ENCODE measurements at regions not wholly inside any gene's neighbourhood (a gene's known extent, or its start where the extent isn't known, plus 50 kb on each side); places are given as distances from the start of the nearest gene placed in this dataset.

DNA sequence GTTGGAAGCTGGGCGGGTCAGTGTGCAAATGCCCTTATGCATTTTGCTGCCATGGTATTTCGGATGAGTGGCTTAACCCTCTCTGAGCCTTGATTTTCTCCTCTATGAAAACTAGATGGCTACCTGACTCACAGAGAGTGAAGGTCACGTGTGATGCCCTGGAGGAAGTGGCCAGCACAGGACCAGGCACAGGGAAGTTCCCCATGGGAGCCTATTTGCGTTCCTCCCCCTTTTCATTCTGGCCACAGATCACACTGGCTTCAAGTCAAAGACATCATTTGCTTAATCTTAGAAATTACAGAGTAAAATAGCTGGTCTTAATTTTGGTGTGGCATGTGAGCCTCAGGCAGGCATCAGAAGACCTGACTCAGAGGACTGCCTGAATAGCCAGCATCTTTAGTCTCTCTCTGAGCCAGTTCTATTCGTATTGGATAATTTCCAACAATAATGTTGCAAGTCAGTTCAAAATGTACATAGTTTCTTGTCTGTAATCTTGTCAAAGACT lies 57.6 kb upstream of the CD302 start:
- no peak overlapping the region for H3K4me3 ChIP-seq (replicated peaks; ENCODE audit: low read depth, low read length)
- H3K36me3 ChIP-seq (ENCODE audit: control insufficient read depth, insufficient read depth, low read length), result peaks cover 8% of the 10 kb centered on the region
- no peak for DNase-seq (ENCODE audit: extremely low read depth, insufficient read length)
- H3K27me3 ChIP-seq (replicated peaks; ENCODE audit: control insufficient read depth, insufficient read depth, low read length), result no peaks in the 10 kb centered on the region
- TF ChIP-seq, protein P1, sequence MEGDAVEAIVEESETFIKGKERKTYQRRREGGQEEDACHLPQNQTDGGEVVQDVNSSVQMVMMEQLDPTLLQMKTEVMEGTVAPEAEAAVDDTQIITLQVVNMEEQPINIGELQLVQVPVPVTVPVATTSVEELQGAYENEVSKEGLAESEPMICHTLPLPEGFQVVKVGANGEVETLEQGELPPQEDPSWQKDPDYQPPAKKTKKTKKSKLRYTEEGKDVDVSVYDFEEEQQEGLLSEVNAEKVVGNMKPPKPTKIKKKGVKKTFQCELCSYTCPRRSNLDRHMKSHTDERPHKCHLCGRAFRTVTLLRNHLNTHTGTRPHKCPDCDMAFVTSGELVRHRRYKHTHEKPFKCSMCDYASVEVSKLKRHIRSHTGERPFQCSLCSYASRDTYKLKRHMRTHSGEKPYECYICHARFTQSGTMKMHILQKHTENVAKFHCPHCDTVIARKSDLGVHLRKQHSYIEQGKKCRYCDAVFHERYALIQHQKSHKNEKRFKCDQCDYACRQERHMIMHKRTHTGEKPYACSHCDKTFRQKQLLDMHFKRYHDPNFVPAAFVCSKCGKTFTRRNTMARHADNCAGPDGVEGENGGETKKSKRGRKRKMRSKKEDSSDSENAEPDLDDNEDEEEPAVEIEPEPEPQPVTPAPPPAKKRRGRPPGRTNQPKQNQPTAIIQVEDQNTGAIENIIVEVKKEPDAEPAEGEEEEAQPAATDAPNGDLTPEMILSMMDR (IDR thresholded peaks at IDR 0.05; ENCODE audit: insufficient read depth, low read length, poor library complexity, severe bottlenecking), result no peak

DNA sequence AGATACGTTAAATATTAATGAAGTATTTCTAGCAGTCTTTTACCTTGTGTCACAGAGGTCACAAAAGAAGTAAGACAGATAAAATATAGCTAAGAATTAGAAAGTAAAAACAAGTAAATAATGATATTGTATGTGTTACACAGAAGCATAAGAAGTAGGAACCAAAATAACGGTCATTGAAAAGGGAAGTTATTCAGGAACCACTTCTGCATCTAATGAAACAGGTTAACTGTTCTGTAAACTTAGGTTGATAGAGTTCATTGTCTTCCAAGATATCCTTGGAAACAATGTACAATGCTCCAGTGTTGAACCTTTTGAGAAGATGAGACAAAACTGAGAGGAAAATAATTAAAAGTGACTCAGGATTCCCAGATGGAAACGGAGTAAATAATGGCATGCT lies 57.1 kb upstream of the CD302 start:
- Histone ChIP-seq H3K4me3 (replicated peaks; ENCODE audit: low read depth, low read length) (no peak overlapping the region), H3K27me3 (replicated peaks; ENCODE audit: control insufficient read depth, insufficient read depth, low read length) (no peaks in the 10 kb centered on the region), H3K36me3 (ENCODE audit: control insufficient read depth, insufficient read depth, low read length) (peaks cover 8% of the 10 kb centered on the region)
- DNase-seq (ENCODE audit: extremely low read depth, insufficient read length), result no peak
- TF ChIP-seq, protein P1 (IDR thresholded peaks at IDR 0.05; ENCODE audit: insufficient read depth, low read length, poor library complexity, severe bottlenecking), result no peak

DNA sequence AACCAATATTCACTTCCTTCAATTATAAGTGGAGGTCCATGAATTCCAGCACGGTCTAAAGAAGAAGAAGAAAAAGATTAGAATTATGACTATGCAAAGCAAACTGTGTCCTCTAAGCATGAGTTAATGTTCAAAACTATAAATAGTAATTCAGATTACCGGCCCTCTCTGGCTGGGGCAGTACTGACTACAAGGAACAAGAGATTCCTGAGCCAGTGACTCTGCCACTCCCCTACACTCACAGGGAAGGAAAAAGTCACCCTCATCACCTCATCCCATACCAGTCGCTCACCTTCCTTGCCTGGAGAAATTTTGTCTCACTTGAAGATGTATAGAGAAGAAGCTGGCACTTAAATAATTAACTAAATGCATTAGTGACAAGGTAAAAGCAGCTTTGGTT lies 56.5 kb upstream of the CD302 start:
- TF ChIP-seq, protein P1 (IDR thresholded peaks at IDR 0.05; ENCODE audit: insufficient read depth, low read length, poor library complexity, severe bottlenecking), result no peak
- DNase-seq (ENCODE audit: extremely low read depth, insufficient read length), result no peak
- Histone ChIP-seq H3K36me3 (ENCODE audit: control insufficient read depth, insufficient read depth, low read length) (peaks cover 8% of the 10 kb centered on the region), H3K4me3 (replicated peaks; ENCODE audit: low read depth, low read length) (no peak overlapping the region), H3K27me3 (replicated peaks; ENCODE audit: control insufficient read depth, insufficient read depth, low read length) (no peaks in the 10 kb centered on the region)

DNA sequence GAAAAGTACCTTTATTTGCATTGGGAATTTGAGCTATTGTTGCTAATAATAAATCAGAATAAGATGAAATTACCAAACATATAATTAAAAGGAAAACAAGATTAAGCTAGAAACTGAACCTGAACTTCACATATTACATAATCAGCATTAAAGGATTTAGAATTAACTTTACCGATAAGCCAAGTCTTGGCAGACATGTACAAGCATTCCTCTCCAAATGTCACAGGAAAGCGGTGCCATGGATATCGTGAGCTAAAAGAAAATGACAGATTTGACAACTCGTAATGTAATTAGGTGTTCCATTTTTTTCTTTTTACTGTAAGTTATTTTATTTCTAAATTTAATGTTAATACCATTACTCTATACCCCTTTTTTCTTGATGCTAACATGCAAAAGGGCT lies 55.1 kb upstream of the CD302 start:
- DNase-seq (ENCODE audit: extremely low read depth, insufficient read length), result no peak
- TF ChIP-seq, protein P1 (IDR thresholded peaks at IDR 0.05; ENCODE audit: insufficient read depth, low read length, poor library complexity, severe bottlenecking), result no peak
- H3K27me3 ChIP-seq (replicated peaks; ENCODE audit: control insufficient read depth, insufficient read depth, low read length), result no peaks in the 10 kb centered on the region
- no peak overlapping the region for H3K4me3 ChIP-seq (replicated peaks; ENCODE audit: low read depth, low read length)
- H3K36me3 ChIP-seq (ENCODE audit: control insufficient read depth, insufficient read depth, low read length), result peaks cover 8% of the 10 kb centered on the region

DNA sequence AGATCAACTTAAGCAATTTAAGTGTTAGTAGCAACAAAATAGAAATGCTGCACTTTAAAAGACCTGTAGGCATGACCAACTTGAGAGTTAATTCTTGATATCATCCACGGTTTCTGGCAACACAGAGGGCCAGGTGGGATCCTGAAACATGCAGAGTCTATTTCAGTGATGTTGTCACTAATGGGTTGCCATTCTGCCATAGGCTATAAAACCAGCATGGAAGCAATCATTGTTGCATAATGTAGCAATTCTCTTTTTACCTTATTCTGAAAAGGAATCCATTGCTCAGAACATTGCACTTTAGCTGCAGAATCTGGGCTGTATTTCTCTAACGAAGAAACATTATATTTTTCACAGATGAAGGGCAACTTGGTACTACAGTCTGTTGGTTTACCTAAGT lies 53.9 kb upstream of the CD302 start:
- DNase-seq (ENCODE audit: extremely low read depth, insufficient read length), result no peak
- Histone ChIP-seq H3K4me3 (replicated peaks; ENCODE audit: low read depth, low read length) (no peak overlapping the region), H3K27me3 (replicated peaks; ENCODE audit: control insufficient read depth, insufficient read depth, low read length) (no peaks in the 10 kb centered on the region), H3K36me3 (ENCODE audit: control insufficient read depth, insufficient read depth, low read length) (peaks cover 10% of the 10 kb centered on the region)
- TF ChIP-seq, protein P1 (IDR thresholded peaks at IDR 0.05; ENCODE audit: insufficient read depth, low read length, poor library complexity, severe bottlenecking), result no peak

DNA sequence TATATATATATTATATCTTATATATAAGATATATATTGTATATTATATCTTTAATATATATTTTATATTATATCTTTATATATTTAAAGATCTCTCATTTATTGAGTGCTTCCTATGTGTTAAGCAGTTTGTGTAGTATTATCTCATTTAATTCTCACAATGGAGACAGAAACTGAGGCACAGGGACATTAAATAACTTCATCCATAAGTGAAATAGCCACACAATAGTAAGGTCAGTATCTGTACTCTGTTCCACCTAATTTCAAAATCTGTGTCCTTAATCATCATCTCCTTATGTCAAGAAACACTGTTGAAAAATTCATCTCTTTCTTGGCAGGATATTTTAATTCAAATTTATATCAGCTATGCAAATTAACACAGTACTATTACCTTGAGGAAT lies 52.8 kb upstream of the CD302 start:
- no peaks in the 10 kb centered on the region for H3K27me3 ChIP-seq (replicated peaks; ENCODE audit: control insufficient read depth, insufficient read depth, low read length)
- DNase-seq (ENCODE audit: extremely low read depth, insufficient read length), result no peak
- H3K36me3 ChIP-seq (ENCODE audit: control insufficient read depth, insufficient read depth, low read length), result peaks cover 12% of the 10 kb centered on the region
- H3K4me3 ChIP-seq (replicated peaks; ENCODE audit: low read depth, low read length), result no peak overlapping the region
- TF ChIP-seq, protein P1 (IDR thresholded peaks at IDR 0.05; ENCODE audit: insufficient read depth, low read length, poor library complexity, severe bottlenecking), result no peak

Measured in GM06990 (cell line).